Sigmoid colon (tissue), 6 donors: ENCODE measurements at regions not wholly inside any gene's neighbourhood (a gene's known extent, or its start where the extent isn't known, plus 50 kb on each side); places are given as distances from the start of the nearest gene placed in this dataset.
"Not testable (repeated sequence)": the region's sequence is repeated elsewhere in the genome, so short reads cannot be mapped to it uniquely, and the experiment has no call there.

Source experiments
- DNase-seq: peaks from one replicate; pipeline ENCODE4 v3.0.0-alpha.2; 2019
- H3K27ac ChIP-seq, 4 donors: fragments of 200-600 bp; sonication (generic); one replicate each; pipeline ENCODE4 v1.5.1; 2016 to 2019; ENCODE audit warnings: mild to moderate bottlenecking in 1 of 4
- H3K27me3 ChIP-seq, 3 donors: fragments of 200-600 bp; sonication (generic); one replicate each; pipeline ENCODE4 v1.5.1; 2019; ENCODE audit warnings: mild to moderate bottlenecking in 1 of 3
- H3K36me3 ChIP-seq, 4 donors: fragments of 200-600 bp; sonication (generic); one replicate each; pipeline ENCODE4 v1.5.1; 2016 to 2019
- H3K4me1 ChIP-seq, 4 donors: fragments of 200-600 bp; sonication (generic); one replicate each; pipeline ENCODE4 v1.5.1; 2017 to 2019
- H3K4me3 ChIP-seq, 4 donors: fragments of 200-600 bp; sonication (generic); one replicate each; pipeline ENCODE4 v1.5.1; 2017 to 2019; ENCODE audit warnings: mild to moderate bottlenecking in 2 of 4, moderate library complexity in 1 of 4
- H3K9me3 ChIP-seq, 4 donors: fragments of 200-600 bp in 3 of 4; sonication (generic) in 3 of 4; one replicate each; pipeline versions ENCODE4 v1.5.1 to v1.6.1; 2013 to 2019
- CTCF ChIP-seq, 4 experiments: fragments of 450-650 bp in 3 of 4; fragments of 200-600 bp in 1 of 4; IDR thresholded peaks; one replicate each; pipeline ENCODE4 v1.5.1; 2016 to 2019; ENCODE audit warnings: antibody characterized with exemption in 4 of 4, mild to moderate bottlenecking in 3 of 4, moderate library complexity in 2 of 4
- EP300 ChIP-seq, 4 donors: sonication (generic); formaldehyde crosslinking; IDR thresholded peaks; one replicate each; pipeline ENCODE4 v1.6.1; 2017; ENCODE audit warnings: antibody characterized with exemption in 4 of 4
- POLR2A ChIP-seq, 2 donors: fragments of 450-650 bp; IDR thresholded peaks; one replicate each; pipeline ENCODE4 v1.6.1; 2016; ENCODE audit warnings: antibody characterized with exemption in 2 of 2, mild to moderate bottlenecking in 2 of 2, moderate library complexity in 2 of 2
- POLR2AphosphoS5 ChIP-seq, 4 donors: sonication (generic); formaldehyde crosslinking; IDR thresholded peaks; one replicate each; pipeline ENCODE4 v1.6.1; 2017; ENCODE audit warnings: antibody characterized with exemption in 4 of 4
- WGBS, 2 donors: extraction: QIAGEN DNeasy Blood & Tissue Kit; methylation state at CpG; one replicate each; pipeline ENCODE4 v1.1.7; 2013; 5-methylcytosine and 5-hydroxymethylcytosine counted together
- intact Hi-C: fragments of 100-400 bp; cut with DNase I; formaldehyde crosslinking; loops from one replicate; pipeline ENCODE4 v1.15.1; 2023
- donor health status: healthy with polysubstance abuse.
- donor health status: healthy.

GRCh38 chr22:40094485-40094884, 83.2 kb upstream of the TNRC6B start:
- Histone ChIP-seq H3K4me3 (no peak overlapping the region), H3K27ac (peak overlapping the region in 1 of 4 donors; percentile 19), H3K4me1 (peaks cover 0 to 29% (median 4%) of the 10 kb centered on the region in 4 donors), H3K27me3 (no peaks in the 10 kb centered on the region), H3K9me3 (no peaks in the 10 kb centered on the region), H3K36me3 (no peaks in the 10 kb centered on the region)
- no peak for DNase-seq
- intact Hi-C loops = no loop called here
- WGBS, 2 donors = 3 to 7% methylated on average over 1 of the region's 1 CpG
- TF ChIP-seq POLR2A (IDR thresholded peaks at IDR 0.05) = no peak
- no peak for TF ChIP-seq POLR2AphosphoS5 (IDR thresholded peaks at IDR 0.05)
- TF ChIP-seq CTCF (IDR thresholded peaks at IDR 0.05) = no peak
- TF ChIP-seq EP300 (IDR thresholded peaks at IDR 0.05) = no peak

DNA sequence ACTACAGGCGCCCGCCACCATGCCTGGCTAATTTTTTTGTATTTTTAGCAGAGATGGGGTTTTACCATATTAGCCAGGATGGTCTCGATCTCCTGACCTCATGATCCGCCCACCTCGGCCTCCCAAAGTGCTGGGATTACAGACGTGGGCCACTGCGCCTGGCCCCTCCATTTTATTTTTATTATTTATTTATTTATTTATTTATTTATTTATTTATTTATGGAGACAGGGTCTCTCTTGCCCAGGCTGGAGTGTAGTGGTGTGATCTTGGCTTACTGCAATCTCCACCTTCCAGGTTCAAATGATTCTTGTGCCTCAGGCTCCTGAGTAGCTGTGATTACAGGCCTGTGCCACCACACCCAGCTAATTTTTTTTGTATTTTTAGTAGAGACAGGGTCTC, 77.8 kb upstream of the TNRC6B start:
- not testable (repeated sequence) for H3K36me3 ChIP-seq, H3K4me3 ChIP-seq, H3K27me3 ChIP-seq, DNase-seq, H3K9me3 ChIP-seq, H3K27ac ChIP-seq
- WGBS, 2 donors = 97 to 99% methylated on average over 7 of the region's 7 CpGs
- intact Hi-C loops = loop anchor here (10.0 kb wide), 1 partner anchor 75 kb away; the partner anchor contains the start of gene TNRC6B
- H3K4me1 ChIP-seq = peaks cover 0 to 22% (median 9%) of the 10 kb centered on the region in 4 donors

DNA sequence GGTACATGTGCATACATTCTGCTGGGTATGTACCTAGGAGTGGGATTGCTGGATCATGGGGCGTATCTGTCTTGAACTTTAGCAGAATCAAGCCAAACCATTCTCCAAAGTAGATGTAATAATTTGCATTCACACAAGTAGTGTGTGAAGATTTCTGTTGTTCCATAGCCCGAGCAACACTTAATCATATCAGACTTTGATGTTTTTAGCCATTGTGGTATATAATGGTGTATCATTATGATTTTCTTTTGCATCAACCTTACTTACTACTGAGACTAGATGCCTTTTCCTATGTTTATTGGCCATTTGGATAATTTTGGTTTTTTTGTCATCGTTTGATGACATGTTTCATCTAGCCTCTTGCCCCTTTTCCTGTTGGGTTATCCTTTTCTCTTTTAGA, 72.0 kb upstream of the TNRC6B start:
- 96 to 98% methylated on average over 3 of the region's 3 CpGs for WGBS, 2 donors
- intact Hi-C loops = loop anchor here (10.0 kb wide), 1 partner anchor 69 kb away; the partner anchor contains the start of gene TNRC6B
- no peak for TF ChIP-seq POLR2A (IDR thresholded peaks at IDR 0.05)
- no peak for TF ChIP-seq CTCF (IDR thresholded peaks at IDR 0.05)
- no peak for TF ChIP-seq POLR2AphosphoS5 (IDR thresholded peaks at IDR 0.05)
- no peak for TF ChIP-seq EP300 (IDR thresholded peaks at IDR 0.05)

DNA sequence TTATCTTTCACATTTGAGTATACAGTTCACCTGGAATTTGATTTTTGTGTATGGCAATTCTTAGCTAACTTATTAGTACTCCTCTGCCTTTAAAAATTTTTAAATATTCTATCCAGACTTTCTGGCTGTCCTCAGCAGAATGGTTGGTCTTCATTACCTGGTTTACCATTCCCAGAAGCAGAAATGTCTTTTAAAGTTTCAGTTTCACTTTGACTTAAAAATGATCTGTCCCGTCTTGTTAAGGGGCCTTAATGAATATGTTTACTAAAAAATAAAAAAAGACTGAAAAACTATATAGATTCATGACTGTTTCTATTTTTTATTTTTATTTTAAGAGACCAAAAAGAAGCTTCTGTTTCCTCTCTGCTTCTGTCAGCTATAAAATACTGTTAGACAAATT, 70.5 kb upstream of the TNRC6B start:
- no peak for DNase-seq
- no peaks in the 10 kb centered on the region for H3K27me3 ChIP-seq
- H3K27ac ChIP-seq = peak overlapping the region; percentile 53 to 85 (median 71)
- no peaks in the 10 kb centered on the region for H3K9me3 ChIP-seq
- no peaks in the 10 kb centered on the region for H3K36me3 ChIP-seq
- H3K4me3 ChIP-seq = peak overlapping the region in 3 of 4 donors; percentile 25 to 38 (median 37)
- no peak for TF ChIP-seq CTCF (IDR thresholded peaks at IDR 0.05)
- TF ChIP-seq EP300 (IDR thresholded peaks at IDR 0.05) = no peak
- TF ChIP-seq POLR2AphosphoS5 (IDR thresholded peaks at IDR 0.05) = no peak
- intact Hi-C loops = loop anchor here (10.0 kb wide), 1 partner anchor 68 kb away; the partner anchor contains the start of gene TNRC6B
- peaks cover 0 to 42% (median 18%) of the 10 kb centered on the region in 4 donors for H3K4me1 ChIP-seq
- WGBS, 2 donors = 0 to 4% methylated on average over 1 of the region's 1 CpG

More for the DNA sequence above, 72.0 kb upstream of the TNRC6B start:
- no peak for DNase-seq
- Histone ChIP-seq H3K27me3 (no peaks in the 10 kb centered on the region), H3K36me3 (no peaks in the 10 kb centered on the region), H3K9me3 (no peaks in the 10 kb centered on the region), H3K4me1 (peaks cover 0 to 40% (median 27%) of the 10 kb centered on the region in 4 donors), H3K4me3 (no peak overlapping the region), H3K27ac (no peak overlapping the region)

GRCh38 chr22:40107851-40108378, 69.8 kb upstream of the TNRC6B start:
- H3K4me3 ChIP-seq = peak overlapping the region in 3 of 4 donors; percentile 25 to 38 (median 37)
- intact Hi-C loops = loop anchor here (10.0 kb wide), 1 partner anchor 67 kb away; the partner anchor contains the start of gene TNRC6B
- no peaks in the 10 kb centered on the region for H3K27me3 ChIP-seq
- peaks cover 0 to 42% (median 18%) of the 10 kb centered on the region in 4 donors for H3K4me1 ChIP-seq
- H3K9me3 ChIP-seq = no peaks in the 10 kb centered on the region
- peak in 1 of 4 donors; percentile 37 for TF ChIP-seq POLR2AphosphoS5 (IDR thresholded peaks at IDR 0.05)
- no peak for TF ChIP-seq EP300 (IDR thresholded peaks at IDR 0.05)
- 52% methylated on average over 6 of the region's 6 CpGs for WGBS, 2 donors
- DNase-seq = no peak
- peak overlapping the region; percentile 53 to 85 (median 71) for H3K27ac ChIP-seq
- H3K36me3 ChIP-seq = no peaks in the 10 kb centered on the region
